ENCODE measurements at regions not wholly inside any gene's neighbourhood (a gene's known extent, or its start where the extent isn't known, plus 50 kb on each side); places are given as distances from the start of the nearest gene placed in this dataset.

GRCh38 chr4:117984366-117984680 is 50.0 kb upstream of the NDST3 start:
- TF ChIP-seq EGR1 (IDR thresholded peaks at IDR 0.05) = no peak
- TF ChIP-seq REST (IDR thresholded peaks at IDR 0.05; ENCODE audit: low read depth) = no peak
- TF ChIP-seq NFIC (IDR thresholded peaks at IDR 0.05) = no peak
- TF ChIP-seq TCF12 (IDR thresholded peaks at IDR 0.05; ENCODE audit: low read depth) = no peak
- no peak for TF ChIP-seq YY1 (IDR thresholded peaks at IDR 0.05; ENCODE audit: low read depth)
- no peak for TF ChIP-seq RAD21 (IDR thresholded peaks at IDR 0.05; ENCODE audit: low read depth)
- no peak for TF ChIP-seq CEBPB (IDR thresholded peaks at IDR 0.05)
- TF ChIP-seq FOXM1 (IDR thresholded peaks at IDR 0.05; ENCODE audit: borderline replicate concordance, low read depth) = no peak
- no peak for TF ChIP-seq MAX (IDR thresholded peaks at IDR 0.05)
- no peak for TF ChIP-seq EP300 (IDR thresholded peaks at IDR 0.05; ENCODE audit: borderline replicate concordance)
